HEK293T (cell line): ENCODE measurements at regions not wholly inside any gene's neighbourhood (a gene's known extent, or its start where the extent isn't known, plus 50 kb on each side); places are given as distances from the start of the nearest gene placed in this dataset.

Experiments
- BHLHE40 ChIP-seq: fragments of 450-650 bp; IDR thresholded peaks from 2 replicates; pipeline ENCODE4 v1.6.1; 2016; ENCODE audit warnings: mild to moderate bottlenecking, moderate library complexity, borderline replicate concordance
- FOXA1 ChIP-seq: fragments of 450-650 bp; IDR thresholded peaks from 2 replicates; pipeline ENCODE4 v1.6.1; 2016; ENCODE audit warnings: mild to moderate bottlenecking
- FOXM1 ChIP-seq: fragments of 450-650 bp; IDR thresholded peaks from 2 replicates; pipeline ENCODE4 v1.6.1; 2017; ENCODE audit warnings: mild to moderate bottlenecking, borderline replicate concordance
- HDGF ChIP-seq: fragments of 450-650 bp; IDR thresholded peaks from 2 replicates; pipeline ENCODE4 v1.6.1; 2017; ENCODE audit warnings: antibody characterized with exemption, borderline replicate concordance
- LEF1 ChIP-seq: fragments of 450-650 bp; IDR thresholded peaks from 2 replicates; pipeline ENCODE4 v1.6.1; 2017; ENCODE audit warnings: mild to moderate bottlenecking, borderline replicate concordance
- NFRKB ChIP-seq: fragments of 450-650 bp; IDR thresholded peaks from 2 replicates; pipeline ENCODE4 v1.6.1; 2016; ENCODE audit warnings: mild to moderate bottlenecking, moderate library complexity
- SP1 ChIP-seq: fragments of 450-650 bp; IDR thresholded peaks from 2 replicates; pipeline ENCODE4 v1.6.1; 2017
- SUZ12 ChIP-seq: fragments of 450-650 bp; IDR thresholded peaks from 2 replicates; pipeline ENCODE4 v1.6.1; 2016; ENCODE audit warnings: mild to moderate bottlenecking
- TF ChIP-seq, protein P1 (sequence below): fragments of 450-650 bp; IDR thresholded peaks from 2 replicates; pipeline ENCODE4 v1.6.1; 2016

GRCh38 chr18:44509048-44509447 lies 171.6 kb upstream of the SETBP1 start:
- TF ChIP-seq HDGF (no peak), SP1 (no peak), SUZ12 (no peak), BHLHE40 (no peak), FOXA1 (no peak), NFRKB (no peak), LEF1 (no peak), FOXM1 (no peak)
- TF ChIP-seq, protein P1, sequence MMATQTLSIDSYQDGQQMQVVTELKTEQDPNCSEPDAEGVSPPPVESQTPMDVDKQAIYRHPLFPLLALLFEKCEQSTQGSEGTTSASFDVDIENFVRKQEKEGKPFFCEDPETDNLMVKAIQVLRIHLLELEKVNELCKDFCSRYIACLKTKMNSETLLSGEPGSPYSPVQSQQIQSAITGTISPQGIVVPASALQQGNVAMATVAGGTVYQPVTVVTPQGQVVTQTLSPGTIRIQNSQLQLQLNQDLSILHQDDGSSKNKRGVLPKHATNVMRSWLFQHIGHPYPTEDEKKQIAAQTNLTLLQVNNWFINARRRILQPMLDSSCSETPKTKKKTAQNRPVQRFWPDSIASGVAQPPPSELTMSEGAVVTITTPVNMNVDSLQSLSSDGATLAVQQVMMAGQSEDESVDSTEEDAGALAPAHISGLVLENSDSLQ: no peak
